Activated CD8-positive, alpha-beta T cell treated with anti-CD3 and anti-CD28 coated beads for 36 hours (primary cell): ENCODE measurements at regions not wholly inside any gene's neighbourhood (a gene's known extent, or its start where the extent isn't known, plus 50 kb on each side); places are given as distances from the start of the nearest gene placed in this dataset.

Experiments
- ATAC-seq: fragments of 200-7000 bp; cut with Tn5 transposase; one replicate; pipeline ENCODE4 v1.10.0; 2021; ENCODE audit warnings: mild to moderate bottlenecking, moderate library complexity
- CTCF ChIA-PET: fragments of 350-600 bp; sonication (Branson Sonifier 250); formaldehyde crosslinking; loops from one replicate; lab custom pipeline; 2021; ENCODE audit warnings: antibody characterized with exemption; lab: Charles Lee
- POLR2A ChIA-PET: fragments of 350-600 bp; sonication (Branson Sonifier 250); formaldehyde crosslinking; loops from one replicate; lab custom pipeline; 2021; ENCODE audit warnings: antibody characterized with exemption; lab: Charles Lee
- DNase-seq: peaks from one replicate; pipeline ENCODE4 v3.0.0-alpha.2; 2020
- H3K27ac Mint-ChIP-seq: one replicate; pipeline ENCODE4 v1.8.0; 2021; ENCODE audit warnings: mild to moderate bottlenecking, mixed read lengths
- H3K27me3 Mint-ChIP-seq: one replicate; pipeline ENCODE4 v1.8.0; 2021; ENCODE audit warnings: mixed read lengths
- H3K36me3 Mint-ChIP-seq: one replicate; pipeline ENCODE4 v1.8.0; 2021; ENCODE audit warnings: low read depth, mixed read lengths
- H3K4me1 Mint-ChIP-seq: one replicate; pipeline ENCODE4 v1.8.0; 2021; ENCODE audit warnings: low read depth, mixed read lengths
- H3K4me3 Mint-ChIP-seq: one replicate; pipeline ENCODE4 v1.8.0; 2021; ENCODE audit warnings: mild to moderate bottlenecking, moderate library complexity, mixed read lengths
- H3K9me3 Mint-ChIP-seq: one replicate; pipeline ENCODE4 v1.8.0; 2021; ENCODE audit warnings: mixed read lengths
- intact Hi-C: fragments of 100-400 bp; cut with micrococcal nuclease; formaldehyde crosslinking; loops from one replicate; pipeline ENCODE4 v1.10.0; 2022
- TF ChIP-seq, protein P1 (sequence below): fragments of 200-600 bp; IDR thresholded peaks from one replicate; pipeline ENCODE4 v1.8.0; 2022; ENCODE audit warnings: antibody characterized with exemption, mild to moderate bottlenecking

DNA sequence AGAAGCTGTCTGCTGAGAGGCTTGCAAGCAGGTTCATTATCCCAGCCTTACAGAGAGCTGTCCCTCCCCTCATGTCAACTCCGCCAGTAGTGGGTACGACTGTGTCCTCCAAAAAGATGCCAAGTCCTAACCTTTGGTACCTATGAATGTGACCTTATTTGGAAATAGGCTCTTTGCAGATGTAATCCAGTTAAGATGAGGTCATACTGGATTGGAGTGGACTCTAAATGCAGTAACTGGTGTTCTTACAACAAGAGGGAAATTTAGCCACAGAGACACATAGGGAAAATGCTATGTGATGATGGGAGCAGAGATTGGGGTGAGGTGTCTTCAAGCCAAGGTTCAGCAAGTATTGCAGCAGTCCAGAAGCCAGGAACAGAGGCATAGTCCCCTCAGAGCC is 90.8 kb upstream of the FOXP4 start:
- ATAC-seq (no peak), DNase-seq (no peak)
- POLR2A ChIA-PET, result no interaction called here
- Mint-ChIP-seq H3K4me1 (no peaks in the 10 kb centered on the region), H3K36me3 (no peaks in the 10 kb centered on the region), H3K9me3 (no peaks in the 10 kb centered on the region), H3K27me3 (no peaks in the 10 kb centered on the region), H3K4me3 (no peak overlapping the region), H3K27ac (no peak overlapping the region)
- TF ChIP-seq, protein P1, sequence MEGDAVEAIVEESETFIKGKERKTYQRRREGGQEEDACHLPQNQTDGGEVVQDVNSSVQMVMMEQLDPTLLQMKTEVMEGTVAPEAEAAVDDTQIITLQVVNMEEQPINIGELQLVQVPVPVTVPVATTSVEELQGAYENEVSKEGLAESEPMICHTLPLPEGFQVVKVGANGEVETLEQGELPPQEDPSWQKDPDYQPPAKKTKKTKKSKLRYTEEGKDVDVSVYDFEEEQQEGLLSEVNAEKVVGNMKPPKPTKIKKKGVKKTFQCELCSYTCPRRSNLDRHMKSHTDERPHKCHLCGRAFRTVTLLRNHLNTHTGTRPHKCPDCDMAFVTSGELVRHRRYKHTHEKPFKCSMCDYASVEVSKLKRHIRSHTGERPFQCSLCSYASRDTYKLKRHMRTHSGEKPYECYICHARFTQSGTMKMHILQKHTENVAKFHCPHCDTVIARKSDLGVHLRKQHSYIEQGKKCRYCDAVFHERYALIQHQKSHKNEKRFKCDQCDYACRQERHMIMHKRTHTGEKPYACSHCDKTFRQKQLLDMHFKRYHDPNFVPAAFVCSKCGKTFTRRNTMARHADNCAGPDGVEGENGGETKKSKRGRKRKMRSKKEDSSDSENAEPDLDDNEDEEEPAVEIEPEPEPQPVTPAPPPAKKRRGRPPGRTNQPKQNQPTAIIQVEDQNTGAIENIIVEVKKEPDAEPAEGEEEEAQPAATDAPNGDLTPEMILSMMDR, result no peak
- intact Hi-C loops, result no loop called here
- CTCF ChIA-PET, result interaction anchor here (0.6 to 1.6 kb wide), 3 partner anchors 8 to 87 kb away, joined by 3 to 5 read pairs (median 3); no protein-coding TSS in a partner anchor

DNA sequence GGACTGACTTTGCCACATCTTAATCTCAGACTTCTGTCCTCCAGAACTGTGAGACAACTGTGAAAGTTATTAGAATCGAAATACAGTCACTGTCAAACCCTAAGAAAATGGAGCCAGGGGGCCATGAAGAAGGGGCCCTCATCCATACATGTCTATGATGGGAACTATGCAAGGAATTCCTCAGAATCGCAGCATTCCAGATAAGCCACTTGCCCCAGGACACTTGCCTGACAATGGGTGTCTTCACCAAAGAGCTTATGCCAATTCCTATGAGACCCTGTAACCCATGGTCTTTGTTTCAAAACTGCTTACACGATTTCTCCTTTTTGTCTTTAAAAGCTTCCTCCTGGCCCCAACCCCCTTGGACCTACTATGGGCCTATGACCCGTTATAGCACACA is 90.4 kb upstream of the FOXP4 start:
- no peak overlapping the region for H3K27ac Mint-ChIP-seq

DNA sequence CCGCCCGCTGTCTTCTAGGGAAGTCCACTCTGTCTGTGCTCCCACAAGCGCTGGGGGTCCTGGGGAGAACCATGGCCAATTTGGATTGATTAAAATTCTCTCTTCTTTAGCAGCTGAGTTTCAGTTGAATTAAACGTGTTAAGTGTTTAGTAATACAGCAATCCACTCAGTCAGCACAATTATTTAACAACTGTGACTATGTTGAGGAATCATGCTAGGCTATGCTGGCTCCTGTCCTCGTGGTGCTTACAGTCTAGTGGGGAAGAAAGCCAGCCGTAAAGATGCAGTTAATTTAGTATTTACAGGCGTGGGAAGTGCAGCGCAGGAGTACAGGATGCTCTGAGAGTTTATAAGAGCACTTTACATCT is 88.9 kb upstream of the FOXP4 start:
- Mint-ChIP-seq H3K9me3 (no peaks in the 10 kb centered on the region), H3K4me1 (no peaks in the 10 kb centered on the region), H3K36me3 (no peaks in the 10 kb centered on the region), H3K27me3 (no peaks in the 10 kb centered on the region), H3K4me3 (no peak overlapping the region), H3K27ac (no peak overlapping the region)
- DNase-seq, result no peak
- ChIA-PET POLR2A (interaction anchor here (0.7 kb wide), 1 partner anchor 1088 kb away, joined by 4 read pairs; no protein-coding TSS in a partner anchor), CTCF (interaction anchor here (1.0 kb wide), 1 partner anchor 138 kb away, joined by 3 read pairs; no protein-coding TSS in a partner anchor)
- ATAC-seq, result no peak
- TF ChIP-seq, protein P1, result no peak
- intact Hi-C loops, result no loop called here

More for the DNA sequence above, 90.4 kb upstream of the FOXP4 start:
- ATAC-seq (no peak), DNase-seq (no peak)
- Mint-ChIP-seq H3K4me1 (no peaks in the 10 kb centered on the region), H3K4me3 (no peak overlapping the region), H3K27me3 (no peaks in the 10 kb centered on the region), H3K9me3 (no peaks in the 10 kb centered on the region), H3K36me3 (no peaks in the 10 kb centered on the region)
- CTCF ChIA-PET, result interaction anchor here (0.6 to 1.6 kb wide), 3 partner anchors 9 to 88 kb away, joined by 3 to 5 read pairs (median 3); no protein-coding TSS in a partner anchor
- POLR2A ChIA-PET, result interaction anchor here (1.0 kb wide), 1 partner anchor 64 kb away, joined by 3 read pairs; no protein-coding TSS in a partner anchor
- TF ChIP-seq, protein P1, result no peak
- intact Hi-C loops, result no loop called here

DNA sequence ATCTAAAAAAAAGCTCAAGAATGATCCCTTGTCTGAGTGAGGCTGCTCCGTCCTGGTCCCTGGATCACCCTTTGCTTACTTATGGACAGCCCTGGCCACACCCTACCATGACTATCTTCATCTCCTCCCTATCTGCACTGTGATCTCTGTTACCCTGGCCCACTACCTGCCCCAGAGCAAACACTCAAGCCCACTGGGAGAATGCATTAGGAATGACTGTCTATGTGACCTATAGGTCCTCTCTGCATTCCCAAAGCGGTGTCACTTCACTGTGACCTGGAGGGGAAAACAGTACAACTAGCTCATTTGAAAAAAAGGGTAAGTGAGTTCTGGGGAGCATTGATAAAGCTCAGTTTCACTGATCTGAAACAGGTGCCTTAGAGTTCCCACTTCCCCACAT is 86.4 kb upstream of the FOXP4 start:
- H3K9me3 Mint-ChIP-seq, result no peaks in the 10 kb centered on the region
- peaks cover 4% of the 10 kb centered on the region for H3K27me3 Mint-ChIP-seq
- DNase-seq, result no peak
- CTCF ChIA-PET, result interaction anchor here (0.9 to 3.6 kb wide), 7 partner anchors 10 to 224 kb away, joined by 3 to 20 read pairs (median 3); no protein-coding TSS in a partner anchor
- intact Hi-C loops, result loop anchor here (5.0 kb wide), 1 partner anchor 133 kb away; no protein-coding TSS in a partner anchor
- no peak overlapping the region for H3K4me3 Mint-ChIP-seq
- no peaks in the 10 kb centered on the region for H3K36me3 Mint-ChIP-seq
- no peak overlapping the region for H3K27ac Mint-ChIP-seq
- no peaks in the 10 kb centered on the region for H3K4me1 Mint-ChIP-seq
- TF ChIP-seq, protein P1, result no peak
- POLR2A ChIA-PET, result interaction anchor here (0.7 kb wide), 1 partner anchor 96 kb away, joined by 3 read pairs; no protein-coding TSS in a partner anchor
- no peak for ATAC-seq

DNA sequence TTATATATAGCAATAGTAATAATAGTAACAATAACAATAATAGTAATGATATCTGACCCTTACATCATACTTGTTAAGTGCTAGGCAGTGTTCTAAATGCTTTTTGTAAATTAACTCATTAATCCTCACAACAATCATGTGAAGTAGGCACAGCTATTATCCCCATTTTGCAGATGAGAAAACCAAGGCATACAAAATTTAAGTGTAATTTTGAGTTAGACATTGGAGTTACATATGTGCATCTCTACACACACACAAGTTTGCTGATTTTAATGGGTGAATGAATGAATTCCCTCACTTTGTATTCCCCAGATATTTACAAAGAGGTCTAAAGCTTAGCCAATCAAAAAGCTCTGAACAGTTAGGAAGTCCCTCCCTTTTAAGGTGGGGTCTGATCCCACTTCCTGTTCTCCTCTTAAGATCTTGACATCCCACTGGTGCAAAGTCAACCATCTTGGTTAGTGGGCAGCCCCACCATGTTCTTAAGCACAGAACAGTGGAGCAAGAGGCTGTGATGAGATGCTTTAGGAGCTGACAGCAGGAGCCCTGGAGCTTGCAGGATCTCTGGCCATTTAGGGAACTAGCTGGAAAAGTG is 85.3 kb upstream of the FOXP4 start:
- H3K9me3 Mint-ChIP-seq, result no peaks in the 10 kb centered on the region
- intact Hi-C loops, result loop anchor here (5.0 kb wide), 1 partner anchor 131 kb away; no protein-coding TSS in a partner anchor
- no peak overlapping the region for H3K4me3 Mint-ChIP-seq
- H3K27me3 Mint-ChIP-seq, result peaks cover 8% of the 10 kb centered on the region
- TF ChIP-seq, protein P1, result no peak
- ChIA-PET CTCF (interaction anchor here (0.9 to 3.6 kb wide), 7 partner anchors 11 to 223 kb away, joined by 3 to 20 read pairs (median 8); no protein-coding TSS in a partner anchor), POLR2A (interaction anchor here (0.6 to 1.1 kb wide), 2 partner anchors 10 to 18 kb away, joined by 3 read pairs; no protein-coding TSS in a partner anchor)
- ATAC-seq (no peak), DNase-seq (no peak)
- H3K36me3 Mint-ChIP-seq, result no peaks in the 10 kb centered on the region
- no peak overlapping the region for H3K27ac Mint-ChIP-seq
- H3K4me1 Mint-ChIP-seq, result no peaks in the 10 kb centered on the region
